ENCODE measurements at regions not wholly inside any gene's neighbourhood (a gene's known extent, or its start where the extent isn't known, plus 50 kb on each side); places are given as distances from the start of the nearest gene placed in this dataset.

- H3K9ac ChIP-seq (replicated peaks; ENCODE audit: extremely low read depth, insufficient read depth, low read length): no peak overlapping the region
- H2AFZ ChIP-seq (ENCODE audit: low read depth, low read length): no peak overlapping the region
- no peak overlapping the region for H3K4me2 ChIP-seq (ENCODE audit: insufficient read depth, low read length)
- H3K4me1 ChIP-seq (ENCODE audit: control insufficient read depth, extremely low read depth, insufficient read depth, low read length): peaks cover 3% of the 10 kb centered on the region
- intact Hi-C loops (cut with micrococcal nuclease) (no loop called here), dilution Hi-C loops (cut with MboI; ENCODE audit: extremely low pct_ligation_motif_present, low sequenced_read_pairs) (no loop called here)
- FAIRE-seq: no peak
- TF ChIP-seq JUN (IDR thresholded peaks at IDR 0.05; ENCODE audit: borderline replicate concordance, insufficient read depth, insufficient read length, low read depth) (no peak), FOS (IDR thresholded peaks at IDR 0.05; ENCODE audit: borderline replicate concordance, insufficient read depth, low read length) (no peak), CTCF (IDR thresholded peaks at IDR 0.05; ENCODE audit: extremely low read depth in 1 of 2, insufficient read depth in 1 of 2, low read depth in 1 of 2, low read length in 2 of 2) (no peak), MYC (IDR thresholded peaks at IDR 0.05; ENCODE audit: low read depth, low read length) (no peak), EZH2 (IDR thresholded peaks at IDR 0.05; ENCODE audit: borderline replicate concordance, low read depth, low read length, severe bottlenecking) (no peak), GATA2 (IDR thresholded peaks at IDR 0.05; ENCODE audit: insufficient read depth, insufficient read length, low read depth, low read length) (no peak), POLR2A (IDR thresholded peaks at IDR 0.05; ENCODE audit: low read depth, low read length) (no peak), POLR2AphosphoS5 (IDR thresholded peaks at IDR 0.05; ENCODE audit: insufficient read depth, low read depth, low read length) (no peak), MAX (IDR thresholded peaks at IDR 0.05; ENCODE audit: insufficient read depth, insufficient read length) (no peak)
- no peaks in the 10 kb centered on the region for H3K79me2 ChIP-seq (ENCODE audit: control insufficient read depth, insufficient read depth, low read length)
- BruUV-seq (replicated peaks): no TSS peak
- no peak for DNase-seq (ENCODE audit: low read depth, low spot score)
- no peaks in the 10 kb centered on the region for H3K36me3 ChIP-seq (ENCODE audit: control insufficient read depth in 2 of 2, extremely low read depth in 1 of 2, insufficient read depth in 2 of 2, low read length in 2 of 2)
- H3K4me3 ChIP-seq (replicated peaks in 1 of 3; ENCODE audit: insufficient read depth in 1 of 3, low read depth in 1 of 3, low read length in 3 of 3): no peak overlapping the region
- POLR2A ChIA-PET: no interaction called here
- CTCF ChIA-PET: no interaction called here
- no peaks in the 10 kb centered on the region for H4K20me1 ChIP-seq (replicated peaks; ENCODE audit: control insufficient read depth, extremely low read depth, insufficient read depth, low read length)
- no peaks in the 10 kb centered on the region for H3K9me3 ChIP-seq (replicated peaks; ENCODE audit: control insufficient read depth, insufficient read depth, low read length)
- no peaks in the 10 kb centered on the region for H3K9me1 ChIP-seq (replicated peaks; ENCODE audit: control insufficient read depth, extremely low read depth, insufficient read depth, low read length)
- H3K27me3 ChIP-seq (ENCODE audit: control insufficient read depth in 2 of 2, insufficient read depth in 2 of 2, low read length in 2 of 2): no peaks in the 10 kb centered on the region
- H3K27ac ChIP-seq (ENCODE audit: insufficient read depth, low read depth, low read length): no peak overlapping the region
These were observed 71.8 kb upstream of the HS6ST1 start for GRCh38 chr2:128390256-128390990.
